Activated T-cell treated with anti-CD3 and anti-CD28 coated beads for 48 hours (primary cell): ENCODE measurements at regions not wholly inside any gene's neighbourhood (a gene's known extent, or its start where the extent isn't known, plus 50 kb on each side); places are given as distances from the start of the nearest gene placed in this dataset.
"Not testable (repeated sequence)": the region's sequence is repeated elsewhere in the genome, so short reads cannot be mapped to it uniquely, and the experiment has no call there.

Source experiments
- DNase-seq: peaks from one replicate; pipeline ENCODE4 v3.0.0-alpha.2; 2020; ENCODE audit warnings: low read depth

DNA sequence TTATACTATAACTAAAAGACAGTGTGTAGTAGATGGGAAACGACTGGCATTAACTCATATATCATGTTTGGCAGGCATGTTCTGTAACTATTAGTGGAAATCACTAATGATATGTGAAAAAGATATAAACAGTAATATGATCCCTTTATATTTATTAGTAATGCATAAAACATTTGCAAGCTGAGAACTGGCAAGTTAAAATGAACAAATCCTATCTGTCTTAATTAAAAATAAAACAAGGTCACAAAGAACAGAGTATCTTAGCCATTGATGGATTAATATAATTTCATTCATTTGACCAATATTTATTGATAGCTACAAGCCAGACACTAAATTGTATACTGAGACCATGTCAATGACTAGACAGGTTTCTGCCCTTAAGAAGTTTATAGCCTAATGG is 154.5 kb downstream of the CRPPA start:
- DNase-seq = no peak

DNA sequence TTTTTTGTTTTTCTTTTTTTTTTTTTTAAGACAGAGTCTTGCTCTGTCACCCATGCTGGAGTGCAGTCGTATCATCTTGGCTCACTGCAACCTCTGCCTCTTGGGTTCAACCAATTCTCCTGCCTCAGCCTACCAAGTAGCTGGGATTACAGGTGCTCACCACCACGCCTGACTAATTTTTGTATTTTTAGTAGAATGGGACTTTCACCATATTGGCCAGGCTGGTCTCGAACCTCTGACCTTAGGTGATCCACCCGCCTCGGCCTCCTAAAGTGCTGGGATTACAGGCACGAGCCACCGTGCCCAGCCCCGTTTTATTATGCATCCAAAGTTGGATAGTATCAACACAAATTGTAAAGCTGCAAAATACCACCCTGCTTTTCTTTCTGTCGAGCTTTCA is 154.9 kb downstream of the CRPPA start:
- not testable (repeated sequence) for DNase-seq

DNA sequence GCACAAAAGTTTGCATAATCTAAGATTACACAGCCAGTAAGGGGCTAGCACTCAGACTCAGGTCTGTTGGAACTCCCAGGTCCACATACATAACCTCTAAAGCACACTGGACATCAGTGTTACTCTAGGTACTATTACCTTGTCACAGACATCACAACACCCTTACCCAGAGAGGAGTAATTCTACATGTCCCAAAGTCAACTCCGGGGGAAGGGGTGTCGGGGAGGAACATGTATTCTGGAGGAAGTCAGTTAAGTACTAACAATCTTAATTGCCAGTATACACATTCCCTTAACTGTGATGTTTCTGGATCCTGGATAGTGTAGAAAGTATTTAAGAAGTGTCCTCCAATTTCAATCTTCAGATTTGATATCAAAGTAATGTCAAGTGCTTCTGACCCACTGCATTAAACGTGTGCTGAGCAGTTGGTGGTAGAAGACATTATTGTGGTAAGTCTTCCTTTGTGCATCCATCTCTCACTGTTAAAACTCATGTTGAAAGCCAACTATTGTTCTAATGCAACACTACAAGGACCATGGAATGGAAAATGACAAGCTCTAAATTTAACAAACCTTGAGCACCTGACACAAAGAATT is 155.4 kb downstream of the CRPPA start:
- DNase-seq = no peak

DNA sequence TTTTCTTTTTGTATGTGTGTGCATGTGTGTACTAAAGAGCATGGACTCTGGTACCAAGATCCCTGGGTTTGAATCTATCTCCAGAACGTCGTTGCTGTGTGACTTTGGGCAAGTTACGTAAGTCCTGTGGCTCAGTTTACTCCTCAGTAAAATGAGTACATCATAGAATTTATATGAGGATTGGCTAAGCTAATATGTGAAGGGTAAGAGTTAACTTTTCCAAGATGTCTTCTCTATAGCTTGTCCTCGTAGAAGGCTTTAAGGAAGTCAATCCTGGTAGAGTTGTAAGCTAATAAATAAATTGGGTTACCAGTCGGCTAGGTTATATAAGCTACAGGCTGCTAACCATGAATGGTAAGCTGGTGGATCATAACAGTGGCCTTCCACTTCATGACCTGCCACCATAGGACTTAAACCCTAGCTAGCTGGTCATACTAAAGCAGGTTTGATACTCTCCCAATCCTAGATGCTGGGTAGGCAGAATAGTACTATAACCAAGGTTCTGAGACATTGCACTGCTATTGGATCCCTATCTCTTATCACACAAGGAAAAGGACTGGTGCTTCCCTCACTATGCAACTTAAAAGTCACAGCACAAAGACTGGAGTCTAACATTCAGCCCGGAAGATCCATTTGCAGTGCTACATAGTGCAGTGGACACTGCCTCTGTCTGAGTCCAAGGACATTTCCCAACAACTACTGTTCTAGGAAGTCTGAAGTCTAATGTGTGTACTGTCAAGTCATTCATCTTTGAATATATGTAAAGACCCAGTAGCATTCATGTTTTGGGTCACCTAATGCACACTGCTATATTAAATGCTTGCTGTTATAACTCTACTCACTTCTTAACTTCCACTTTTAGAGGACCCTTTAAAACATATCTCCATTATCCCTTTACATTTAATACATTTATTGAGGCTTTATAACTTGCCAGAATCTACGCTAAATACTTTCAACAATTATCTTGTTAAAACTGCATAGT is 156.2 kb downstream of the CRPPA start:
- no peak for DNase-seq

DNA sequence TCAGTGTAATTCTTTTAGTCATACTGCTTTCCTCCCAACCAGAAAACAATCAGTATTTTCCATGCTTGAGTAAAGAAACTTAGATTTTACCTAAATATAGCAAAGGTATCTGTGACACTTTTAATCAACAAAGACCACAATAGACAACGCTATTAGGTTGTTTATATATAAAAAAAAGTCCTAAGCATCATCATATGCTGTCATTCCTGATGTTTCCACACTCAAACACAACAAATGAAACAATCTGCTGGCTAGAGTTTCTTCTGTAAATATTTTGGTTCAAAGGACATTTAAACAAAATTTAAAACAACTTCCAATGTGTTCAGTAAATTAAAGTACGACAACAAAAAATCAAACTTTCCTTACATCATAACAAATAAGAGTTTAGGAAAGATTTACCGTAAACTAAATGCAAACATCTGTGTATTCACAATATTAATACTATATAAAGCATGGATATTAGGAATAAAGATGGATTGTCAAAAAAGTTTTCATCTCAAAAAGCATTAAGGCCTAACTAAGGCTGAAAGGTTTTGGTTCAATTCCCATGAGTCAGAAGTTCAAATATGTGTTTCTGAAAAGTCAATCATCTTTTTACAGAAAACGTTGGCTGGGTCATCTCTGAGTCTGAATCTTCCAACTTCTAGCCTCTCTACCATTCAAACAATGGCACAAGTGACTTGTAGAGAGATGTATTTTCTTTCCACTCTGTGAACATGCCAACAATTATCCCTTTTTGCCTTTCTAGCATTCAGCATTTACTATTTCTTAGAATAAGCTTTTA is 157.1 kb downstream of the CRPPA start:
- no peak for DNase-seq

DNA sequence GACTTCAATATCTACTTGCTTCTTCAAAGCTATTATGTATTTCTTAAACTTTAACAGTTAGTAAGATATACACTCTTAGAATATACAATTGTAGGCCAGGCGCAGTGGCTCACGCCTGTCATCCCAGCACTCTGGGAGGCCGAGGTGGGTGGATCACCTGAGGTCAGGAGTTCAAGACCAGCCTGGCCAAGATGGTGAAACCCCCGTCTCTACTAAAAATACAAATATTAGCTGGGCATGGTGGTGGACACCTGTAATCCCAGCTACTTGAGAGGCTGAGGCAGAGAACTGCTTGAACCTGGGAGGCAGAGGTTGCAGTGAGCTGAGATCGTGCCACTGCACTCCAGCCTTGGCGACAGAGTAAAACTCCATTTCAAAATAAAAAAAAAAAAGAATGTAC is 158.0 kb downstream of the CRPPA start:
- DNase-seq = not testable (repeated sequence)

DNA sequence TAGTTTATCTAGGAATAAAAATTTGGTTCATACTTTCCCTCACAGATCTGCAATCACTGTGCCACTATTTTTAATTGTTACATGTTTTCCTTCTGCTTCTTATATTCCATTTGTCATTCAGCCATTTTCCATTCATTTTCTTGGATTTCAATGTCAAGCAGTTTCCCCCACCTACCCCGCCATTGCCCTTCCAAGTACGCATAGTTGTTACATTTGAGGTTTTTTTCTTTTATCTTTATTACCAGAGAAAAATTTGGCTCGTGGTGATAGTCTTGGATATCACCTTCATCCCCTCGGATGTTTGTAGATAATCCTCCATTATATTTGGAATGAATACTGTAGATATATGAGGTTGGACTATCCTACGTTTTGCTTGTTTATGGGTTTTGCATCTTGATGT is 159.7 kb downstream of the CRPPA start:
- no peak for DNase-seq

DNA sequence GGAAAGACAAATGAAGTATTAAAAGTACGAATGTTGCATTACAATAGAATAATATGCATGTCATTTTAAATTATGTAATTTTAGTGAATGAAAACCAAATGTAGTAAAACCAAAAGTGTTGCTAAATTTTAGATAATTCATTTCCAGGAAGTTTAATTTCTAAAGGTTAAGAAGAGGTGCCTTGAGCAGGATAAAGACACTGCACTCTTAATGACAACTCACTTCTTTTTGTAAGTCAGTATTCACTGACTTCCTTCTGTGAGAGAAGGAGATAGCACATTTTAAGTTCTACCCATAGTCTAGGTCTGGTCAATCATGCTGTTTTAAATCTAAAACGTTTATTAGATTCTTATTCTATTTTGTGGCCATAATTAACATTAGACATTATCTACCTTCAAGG is 160.2 kb downstream of the CRPPA start:
- DNase-seq = no peak

DNA sequence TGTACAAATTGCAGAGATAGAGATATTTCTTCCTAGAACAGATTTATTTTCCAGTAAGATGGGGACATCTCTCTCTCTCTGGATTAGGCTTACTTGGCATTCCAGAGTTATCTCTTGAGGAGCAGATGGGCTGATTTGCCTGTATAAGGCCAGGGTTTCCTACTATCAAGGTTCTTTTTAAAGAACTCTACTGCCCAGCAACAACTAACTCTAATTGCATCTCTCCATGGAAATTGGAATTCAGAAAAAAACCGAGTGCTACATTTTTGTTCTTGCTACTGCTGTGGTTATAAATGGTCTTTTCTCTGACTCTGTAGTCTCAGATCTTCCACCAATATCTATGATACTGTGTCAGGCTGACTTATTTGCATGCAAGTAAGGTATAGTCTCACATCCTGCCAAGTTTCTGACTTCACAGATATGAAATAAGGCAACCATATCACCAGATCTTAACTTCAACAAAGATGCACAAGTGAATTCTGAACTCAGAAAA is 161.1 kb downstream of the CRPPA start:
- DNase-seq = no peak

DNA sequence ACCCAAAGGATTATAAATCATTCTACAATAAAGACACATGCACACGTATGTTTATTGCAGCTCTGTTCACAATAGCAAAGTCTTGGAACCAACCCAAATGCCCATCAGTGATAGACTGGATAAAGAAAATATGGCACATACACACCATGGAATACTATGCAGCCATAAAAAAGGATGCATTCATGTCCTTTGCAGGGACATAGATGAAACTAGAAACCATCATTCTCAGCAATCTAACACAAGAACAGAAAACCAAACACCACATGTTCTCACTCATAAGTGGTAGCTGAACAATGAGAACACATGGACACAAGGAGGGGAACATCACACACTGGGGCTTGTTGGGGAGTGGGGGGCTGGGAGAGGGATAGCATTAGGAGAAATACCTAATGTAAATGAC is 164.9 kb downstream of the CRPPA start:
- not testable (repeated sequence) for DNase-seq

DNA sequence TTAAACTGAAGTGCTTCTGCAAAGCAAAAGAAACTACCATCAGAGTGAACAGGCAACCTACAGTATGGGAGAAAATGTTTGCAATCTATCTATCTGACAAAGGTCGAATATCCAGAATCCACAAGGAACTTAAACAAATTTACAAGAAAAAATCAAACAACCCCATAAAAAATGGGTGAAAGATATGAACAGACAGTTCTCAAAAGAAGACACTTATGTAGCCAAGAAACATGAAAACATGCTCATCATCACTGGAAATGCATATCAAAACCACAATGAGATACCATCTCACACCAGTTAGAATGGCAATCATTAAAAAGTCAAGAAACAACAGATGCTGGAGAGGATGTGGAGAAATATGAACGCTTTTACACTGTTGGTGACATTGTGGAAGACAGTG is 165.4 kb downstream of the CRPPA start:
- not testable (repeated sequence) for DNase-seq

DNA sequence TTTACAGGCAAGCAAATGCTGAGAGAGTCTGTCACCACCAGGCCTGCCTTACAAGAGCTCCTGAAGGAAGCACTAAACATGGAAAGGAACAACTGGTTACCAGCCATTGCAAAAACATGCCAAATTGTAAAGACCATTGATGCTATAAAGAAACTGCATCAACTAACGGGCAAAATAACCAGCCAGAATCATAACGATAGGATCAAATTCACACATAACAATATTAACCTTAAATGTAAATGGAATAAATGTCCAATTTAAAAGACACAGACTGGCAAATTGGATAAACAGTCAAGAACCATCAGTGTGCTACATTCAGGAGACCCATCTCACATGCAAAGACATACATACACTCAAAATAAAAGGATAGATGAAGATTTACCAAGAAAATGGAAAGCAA is 170.7 kb downstream of the CRPPA start:
- not testable (repeated sequence) for DNase-seq

DNA sequence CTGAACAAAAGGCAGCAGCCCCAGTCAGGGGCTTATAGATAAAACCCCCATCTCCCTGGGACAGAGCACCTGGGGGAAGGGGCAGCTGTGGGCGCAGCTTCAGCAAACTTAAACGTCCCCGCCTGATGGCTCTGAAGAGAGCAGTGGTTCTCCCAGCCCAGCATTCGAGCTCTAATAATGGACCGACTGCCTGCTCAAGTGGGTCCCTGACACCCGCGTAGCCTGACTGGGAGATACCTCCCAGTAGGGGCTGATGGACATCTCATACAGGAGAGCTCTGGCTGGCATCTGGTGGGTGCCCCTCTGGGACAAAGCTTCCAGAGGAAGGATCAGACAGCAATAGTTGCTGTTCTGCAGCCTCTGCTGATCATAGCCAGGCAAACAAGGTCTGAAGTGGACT is 172.1 kb downstream of the CRPPA start:
- DNase-seq = not testable (repeated sequence)

DNA sequence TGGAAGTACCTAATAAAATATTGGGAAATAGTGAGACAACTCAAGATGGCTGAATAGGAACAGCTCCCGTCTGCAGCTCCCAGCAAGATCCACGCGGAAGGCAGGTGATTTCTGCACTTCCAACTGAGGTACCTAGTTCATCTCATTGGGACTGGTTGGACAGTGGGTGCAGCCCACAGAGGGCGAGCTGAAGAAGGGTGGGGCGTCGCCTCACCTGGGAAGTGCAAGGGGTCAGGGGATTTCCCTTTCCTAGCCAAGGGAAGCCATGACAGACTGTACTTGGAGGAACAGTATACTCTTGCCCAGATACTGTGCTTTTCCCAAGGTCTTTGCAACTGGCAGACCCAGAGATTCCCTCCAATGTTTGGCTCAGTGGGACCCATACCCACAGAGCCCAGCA is 172.8 kb downstream of the CRPPA start:
- not testable (repeated sequence) for DNase-seq

DNA sequence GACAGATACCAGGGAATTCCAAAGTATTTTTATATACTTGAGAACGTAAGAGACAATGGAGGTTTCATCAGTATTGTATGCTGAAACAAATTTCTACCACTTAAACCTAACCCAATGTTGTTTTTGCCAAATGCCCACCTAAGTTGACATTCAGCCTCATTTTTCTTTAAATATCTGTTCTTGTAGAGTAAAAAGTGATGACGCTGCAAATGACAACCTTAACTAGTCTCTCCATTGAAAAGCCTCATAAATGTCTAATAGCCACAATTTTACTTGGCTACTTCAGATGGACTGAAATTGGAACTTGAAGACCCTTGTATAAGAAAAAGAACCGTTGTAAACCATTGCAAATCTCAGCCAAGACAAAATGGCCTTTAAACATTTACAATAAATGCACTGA is 176.9 kb downstream of the CRPPA start:
- DNase-seq = no peak

DNA sequence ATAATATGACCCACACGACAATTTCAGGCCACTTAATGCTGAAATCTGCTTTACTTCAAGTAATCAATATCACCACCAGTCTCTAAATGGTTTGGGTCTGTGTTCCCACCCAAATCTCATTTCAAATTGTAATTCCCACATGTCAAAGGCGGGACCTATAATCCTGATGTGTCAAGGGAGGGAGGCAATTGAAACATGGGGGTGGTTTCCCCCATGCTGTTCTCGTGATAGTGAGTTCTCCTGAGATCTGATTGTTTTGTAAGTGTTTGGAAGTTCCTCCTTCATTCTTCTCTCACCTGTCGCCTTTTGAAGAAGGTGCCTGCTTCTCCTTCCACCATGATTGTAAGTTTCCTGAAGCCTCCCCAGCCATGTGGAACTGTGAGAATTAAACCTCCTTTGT is 178.4 kb downstream of the CRPPA start:
- no peak for DNase-seq

DNA sequence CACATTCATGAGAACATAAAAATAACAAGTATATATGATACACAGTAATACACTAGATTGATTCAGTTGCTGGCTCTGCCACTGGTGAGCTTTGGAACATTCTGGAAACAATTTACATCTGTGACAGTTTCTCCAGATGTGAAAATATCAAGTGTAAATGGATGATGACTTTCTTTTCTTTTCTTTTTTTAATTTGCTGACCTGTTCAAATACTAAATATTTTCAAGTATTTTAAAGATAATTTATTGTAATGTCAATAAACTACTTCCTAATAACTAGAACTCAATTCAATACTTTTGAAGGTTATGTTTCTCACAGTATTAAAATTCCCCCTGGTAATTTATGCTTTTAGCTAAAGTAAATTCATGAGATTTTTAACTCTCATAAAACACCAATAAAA is 180.3 kb downstream of the CRPPA start:
- DNase-seq = no peak

DNA sequence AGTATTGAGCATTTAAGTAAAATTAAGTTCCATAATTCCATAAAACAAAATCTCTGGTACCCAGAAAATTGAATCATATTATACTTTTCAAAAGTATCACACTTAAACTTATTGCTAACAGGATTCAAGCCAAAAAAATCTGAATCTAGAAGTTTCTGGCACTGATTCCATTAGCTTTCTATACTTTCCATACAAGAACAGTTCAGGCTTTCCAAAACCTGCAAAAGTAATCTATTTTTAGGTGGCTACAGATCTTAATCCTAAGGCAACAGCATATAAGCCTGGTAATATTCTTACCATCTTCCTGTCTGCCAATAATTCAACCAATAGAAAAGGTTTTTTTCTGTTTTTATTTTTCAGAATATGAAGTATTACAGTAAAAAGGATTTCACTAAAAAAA is 185.0 kb downstream of the CRPPA start:
- no peak for DNase-seq

DNA sequence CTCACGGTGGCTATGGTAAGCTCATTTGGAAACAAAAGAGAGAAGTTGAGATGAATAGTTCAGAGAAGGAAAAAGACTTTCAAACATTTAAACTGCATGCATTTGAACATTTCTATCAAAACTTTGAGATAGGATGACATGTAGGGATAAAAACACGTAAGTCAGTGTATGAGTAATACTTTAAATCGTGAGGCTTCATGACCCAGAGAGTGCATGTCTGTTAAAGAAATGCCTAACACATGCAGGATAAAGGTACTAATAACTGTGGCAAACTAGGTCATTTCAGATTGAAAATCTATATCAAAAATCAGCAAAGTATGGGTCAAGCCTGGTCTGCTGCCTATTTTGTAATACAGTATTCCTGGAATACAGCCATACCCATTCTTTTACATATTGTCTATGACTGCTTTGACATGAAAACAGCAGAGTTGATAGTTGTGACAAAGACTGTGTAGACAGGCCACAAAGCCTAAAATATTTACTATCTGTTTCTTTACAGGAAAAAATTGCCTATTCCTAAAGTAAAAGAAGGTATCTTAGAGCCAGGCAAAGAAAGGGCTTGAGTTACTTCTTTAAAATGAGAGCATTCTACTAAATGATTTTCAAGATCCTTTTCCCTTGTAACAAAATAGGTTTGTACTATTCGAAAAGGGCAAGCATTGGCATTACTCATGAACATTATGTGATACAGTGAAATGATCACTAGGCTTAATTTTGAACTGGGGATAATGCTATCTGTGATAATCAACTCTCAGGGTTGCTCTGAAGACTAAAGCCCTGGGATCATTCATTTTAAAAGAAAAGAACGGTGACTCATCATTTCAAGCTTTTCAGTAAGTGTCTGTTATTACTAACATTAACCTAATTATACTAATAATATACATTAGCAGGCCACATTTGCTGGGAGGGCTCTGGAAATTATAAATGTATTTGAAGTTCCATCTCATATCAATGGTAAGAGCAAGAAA is 185.9 kb downstream of the CRPPA start:
- DNase-seq = no peak

DNA sequence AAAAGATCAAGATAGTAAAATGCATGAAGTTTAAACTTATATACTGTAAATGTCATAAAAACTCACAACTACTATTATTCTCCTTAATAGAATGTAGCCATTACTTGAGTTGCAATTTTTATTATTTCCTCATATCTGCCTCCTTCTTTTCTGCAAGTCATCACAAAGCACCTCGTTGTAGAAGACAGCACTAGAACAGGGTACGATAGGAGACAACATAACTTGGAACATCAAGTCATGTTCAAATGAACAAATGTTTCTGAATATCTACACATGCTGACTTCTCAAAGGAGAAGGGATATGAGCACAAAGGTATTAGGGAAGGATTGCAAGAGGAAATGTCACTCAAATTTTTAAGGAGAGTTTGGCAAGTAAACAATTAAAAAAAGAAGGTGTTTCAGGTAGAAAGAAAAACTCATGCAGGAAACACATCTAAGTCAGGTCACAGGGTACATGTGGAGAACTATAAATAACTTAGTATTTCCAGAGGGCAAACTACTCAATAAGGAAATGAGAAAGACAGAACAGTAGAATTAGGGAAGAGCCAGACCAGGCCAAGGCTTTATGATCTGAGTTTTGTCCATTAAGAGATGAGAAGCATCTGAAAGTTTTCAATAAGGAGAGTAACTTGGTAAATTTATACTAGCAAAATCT is 186.7 kb downstream of the CRPPA start:
- no peak for DNase-seq

DNA sequence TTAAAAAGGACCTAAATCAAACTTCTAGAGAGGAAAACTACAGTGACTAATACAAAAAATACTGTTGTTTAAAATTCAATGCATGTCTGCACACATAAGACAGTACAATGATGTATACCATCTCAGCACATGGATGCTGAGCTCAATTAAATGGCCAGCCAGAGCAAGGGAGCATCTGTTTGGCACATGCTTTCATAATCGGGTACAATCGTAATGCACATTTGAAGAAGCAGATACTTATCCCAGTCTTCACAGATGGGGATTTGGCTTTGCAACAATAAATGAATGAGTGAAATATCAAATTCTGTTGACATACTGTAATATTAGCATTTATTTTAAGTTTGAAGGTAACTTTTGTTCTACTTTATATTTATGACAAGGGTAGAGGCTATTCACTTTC is 187.8 kb downstream of the CRPPA start:
- no peak for DNase-seq
